GM13976 (cell line): ENCODE measurements at regions not wholly inside any gene's neighbourhood (a gene's known extent, or its start where the extent isn't known, plus 50 kb on each side); places are given as distances from the start of the nearest gene placed in this dataset.

Experiments used
- DNase-seq: peaks from one replicate; pipeline ENCODE4 v3.0.0; 2012; ENCODE audit warnings: low spot score
- in situ Hi-C: fragments of 300-500 bp; cut with MboI; formaldehyde crosslinking; loops from one replicate; pipeline ENCODE4 v1.12.0; 2022; ENCODE audit warnings: low sequenced_read_pairs, mixed read lengths, inconsistent platforms; ENCODE audit not compliant: unreplicated experiment
- TF ChIP-seq, protein P1 (sequence below): IDR thresholded peaks from 2 replicates; pipeline ENCODE4 v1.5.1; 2012; ENCODE audit warnings: borderline replicate concordance, mild to moderate bottlenecking; ENCODE audit not compliant: insufficient read depth; ENCODE audit errors: extremely low read depth, missing control alignments, control extremely low read depth

DNA sequence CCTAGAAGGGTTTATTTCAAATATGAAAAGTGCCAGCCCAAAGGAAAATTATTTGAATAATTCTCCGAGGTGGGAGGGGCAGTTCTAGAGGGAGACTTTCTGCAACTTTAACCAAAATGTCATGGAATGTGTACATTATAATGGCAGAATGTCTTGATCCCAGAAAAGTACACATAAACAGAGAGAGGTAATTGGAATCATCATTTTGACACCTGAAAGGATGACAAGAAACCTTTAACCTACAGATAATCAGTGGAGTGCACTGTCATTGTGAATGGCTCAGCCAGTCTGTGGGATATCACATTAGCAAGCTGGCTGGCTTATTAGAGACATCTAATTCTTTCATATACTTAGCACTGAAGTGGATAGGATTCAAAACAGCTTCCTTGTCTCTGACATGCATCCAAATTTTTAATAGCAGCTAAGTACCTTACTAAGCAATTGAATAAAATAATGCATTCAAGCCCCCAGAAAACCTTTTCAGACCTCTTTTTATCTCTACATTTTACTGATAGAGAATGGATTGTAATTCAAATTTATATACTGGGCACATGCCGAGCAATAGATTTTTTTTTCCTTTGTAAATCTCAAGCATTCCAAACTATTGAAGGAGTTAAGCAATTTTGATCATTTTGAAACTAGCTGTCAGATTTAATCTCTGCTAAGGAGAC, 468.6 kb downstream of the COG6 start:
- DNase-seq, result no peak
- TF ChIP-seq, protein P1, sequence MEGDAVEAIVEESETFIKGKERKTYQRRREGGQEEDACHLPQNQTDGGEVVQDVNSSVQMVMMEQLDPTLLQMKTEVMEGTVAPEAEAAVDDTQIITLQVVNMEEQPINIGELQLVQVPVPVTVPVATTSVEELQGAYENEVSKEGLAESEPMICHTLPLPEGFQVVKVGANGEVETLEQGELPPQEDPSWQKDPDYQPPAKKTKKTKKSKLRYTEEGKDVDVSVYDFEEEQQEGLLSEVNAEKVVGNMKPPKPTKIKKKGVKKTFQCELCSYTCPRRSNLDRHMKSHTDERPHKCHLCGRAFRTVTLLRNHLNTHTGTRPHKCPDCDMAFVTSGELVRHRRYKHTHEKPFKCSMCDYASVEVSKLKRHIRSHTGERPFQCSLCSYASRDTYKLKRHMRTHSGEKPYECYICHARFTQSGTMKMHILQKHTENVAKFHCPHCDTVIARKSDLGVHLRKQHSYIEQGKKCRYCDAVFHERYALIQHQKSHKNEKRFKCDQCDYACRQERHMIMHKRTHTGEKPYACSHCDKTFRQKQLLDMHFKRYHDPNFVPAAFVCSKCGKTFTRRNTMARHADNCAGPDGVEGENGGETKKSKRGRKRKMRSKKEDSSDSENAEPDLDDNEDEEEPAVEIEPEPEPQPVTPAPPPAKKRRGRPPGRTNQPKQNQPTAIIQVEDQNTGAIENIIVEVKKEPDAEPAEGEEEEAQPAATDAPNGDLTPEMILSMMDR, result no peak
- in situ Hi-C loops, result no loop called here

DNA sequence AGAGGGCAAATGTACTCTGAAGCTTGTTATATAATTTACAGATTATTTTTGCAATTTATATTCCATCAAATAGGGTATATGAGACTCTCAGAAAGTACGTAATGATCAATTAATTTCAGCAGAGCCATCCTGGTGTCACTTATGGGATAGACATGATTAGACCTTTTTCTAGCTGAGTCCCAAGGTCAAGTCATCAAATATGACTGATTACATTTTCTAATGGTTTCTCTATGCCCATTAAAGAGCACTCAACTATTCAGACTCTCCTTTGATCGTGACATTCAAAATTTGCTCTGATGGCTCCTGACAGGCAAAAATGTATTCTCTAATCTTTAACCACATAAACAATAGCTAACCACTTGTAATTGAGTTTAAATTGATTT, 469.2 kb downstream of the COG6 start:
- TF ChIP-seq, protein P1, result no peak
- no peak for DNase-seq
- in situ Hi-C loops, result no loop called here

DNA sequence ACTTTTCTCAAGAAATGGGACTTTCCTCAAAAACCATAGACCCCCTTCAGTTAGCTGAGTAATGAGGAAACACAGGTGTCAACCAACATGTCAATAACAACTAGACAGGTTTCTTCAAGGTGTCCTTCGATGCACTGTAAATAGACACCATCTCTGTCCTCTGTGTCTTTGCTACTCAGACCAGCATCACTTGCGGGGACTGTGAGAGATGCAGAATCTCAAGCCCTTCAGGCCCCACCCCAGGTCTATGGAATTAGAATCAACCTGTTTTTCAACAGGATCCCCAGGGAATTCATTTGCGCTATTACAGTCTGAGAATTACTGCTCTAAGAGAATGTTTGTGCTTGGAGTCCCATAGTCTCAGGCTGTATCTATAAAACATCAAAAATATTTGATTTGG, 469.9 kb downstream of the COG6 start:
- in situ Hi-C loops, result no loop called here
- no peak for DNase-seq

DNA sequence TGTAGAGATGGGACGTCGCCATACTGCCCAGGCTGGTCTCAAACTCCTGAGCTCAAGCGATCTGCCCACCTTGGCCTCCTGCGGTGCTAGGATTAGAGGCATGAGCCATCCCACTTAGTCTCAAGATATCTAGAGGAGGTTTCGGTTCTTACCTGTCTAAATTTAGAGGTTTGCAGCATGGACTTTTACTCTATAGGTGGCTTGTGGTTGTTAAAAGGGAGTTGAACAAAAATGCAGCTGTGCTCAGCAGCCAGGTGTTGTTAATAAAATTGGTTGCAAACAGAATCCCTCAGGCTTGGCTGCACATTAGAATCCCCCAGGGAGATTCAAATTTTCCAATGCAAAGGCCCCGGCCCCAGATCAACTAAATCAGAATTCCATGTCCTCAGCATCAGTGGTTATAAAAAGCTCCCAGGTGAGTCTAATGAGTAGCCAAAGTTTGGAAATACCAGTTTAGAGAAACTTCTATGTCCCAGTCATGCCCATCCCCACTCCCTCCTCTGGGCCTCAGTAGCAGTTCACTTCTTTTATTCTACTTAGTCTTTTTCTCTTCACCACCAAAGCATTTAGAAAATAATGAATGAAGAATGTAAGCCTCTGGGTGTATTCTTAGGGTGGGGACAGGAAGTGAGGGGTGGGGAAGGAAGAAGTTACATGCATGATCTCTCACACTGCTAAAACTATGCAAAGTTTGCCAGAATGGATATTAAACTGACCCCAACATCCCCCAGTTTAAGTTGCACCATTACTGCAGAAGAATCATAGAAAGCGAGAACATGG, 471.0 kb downstream of the COG6 start:
- in situ Hi-C loops, result no loop called here
- DNase-seq, result no peak
- TF ChIP-seq, protein P1, result no peak

More for the DNA sequence above, 469.9 kb downstream of the COG6 start:
- TF ChIP-seq, protein P1, result no peak

DNA sequence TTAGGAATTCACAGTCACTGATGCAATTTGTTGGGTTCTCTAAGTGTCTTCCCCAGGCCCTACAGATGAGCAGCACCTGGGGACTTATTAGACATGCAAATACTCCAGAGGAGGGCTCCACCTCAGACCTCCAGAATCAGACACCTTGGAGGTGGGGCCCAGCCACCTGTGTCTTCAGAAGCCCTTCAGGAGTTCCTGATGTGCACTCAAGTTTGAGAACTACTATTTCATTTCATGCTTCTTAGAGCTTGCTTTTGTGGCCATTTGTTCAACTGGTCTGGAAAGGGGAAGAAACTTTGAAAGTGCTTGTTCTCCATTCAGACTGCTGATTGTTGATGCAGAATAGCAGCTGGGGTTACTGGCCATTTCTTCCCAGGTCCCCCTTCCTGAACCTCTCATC, 472.0 kb downstream of the COG6 start:
- no peak for DNase-seq
- in situ Hi-C loops, result no loop called here
- TF ChIP-seq, protein P1, result no peak

DNA sequence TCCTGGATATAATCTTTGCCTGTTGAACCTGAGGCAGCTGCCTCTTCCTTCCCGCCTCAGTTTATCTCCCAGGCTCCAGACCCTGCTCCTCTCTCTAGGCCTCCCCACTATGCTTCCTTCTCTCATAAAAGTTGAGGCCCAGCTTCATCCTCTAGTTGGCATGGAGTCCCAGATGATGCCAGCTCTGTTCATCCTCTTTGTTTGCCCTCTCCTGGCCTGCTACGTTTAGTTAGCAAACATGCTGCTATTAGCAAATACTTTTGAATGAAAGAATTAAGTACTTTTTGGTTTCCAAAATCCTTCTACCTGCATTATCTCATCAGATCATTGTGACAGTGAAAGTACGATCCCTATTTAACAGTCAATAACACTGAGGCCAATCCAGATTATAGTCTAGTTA, 472.5 kb downstream of the COG6 start:
- TF ChIP-seq, protein P1, result no peak
- DNase-seq, result no peak
- in situ Hi-C loops, result no loop called here

DNA sequence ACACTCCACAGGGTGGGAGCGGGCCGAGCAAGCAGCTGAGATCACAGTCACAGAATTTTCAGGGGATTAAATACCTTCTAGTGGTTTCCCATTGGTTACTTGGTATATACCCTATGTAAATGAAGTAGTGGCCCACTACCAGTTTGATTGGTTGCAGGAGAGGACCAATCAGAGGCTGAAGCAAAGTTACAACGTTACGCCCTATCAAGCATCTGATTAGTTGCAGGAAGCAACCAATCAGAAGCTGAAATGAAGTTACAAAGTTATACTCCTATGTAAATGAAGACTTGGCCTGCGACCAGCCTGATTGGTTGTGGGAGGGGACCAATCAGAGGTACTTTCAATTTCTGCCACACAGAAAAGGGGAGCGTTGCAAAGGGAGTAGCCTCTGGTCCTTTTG, 474.0 kb downstream of the COG6 start:
- in situ Hi-C loops, result no loop called here
- TF ChIP-seq, protein P1, result no peak
- no peak for DNase-seq
